ENCODE measurements at regions not wholly inside any gene's neighbourhood (a gene's known extent, or its start where the extent isn't known, plus 50 kb on each side); places are given as distances from the start of the nearest gene placed in this dataset.

DNA sequence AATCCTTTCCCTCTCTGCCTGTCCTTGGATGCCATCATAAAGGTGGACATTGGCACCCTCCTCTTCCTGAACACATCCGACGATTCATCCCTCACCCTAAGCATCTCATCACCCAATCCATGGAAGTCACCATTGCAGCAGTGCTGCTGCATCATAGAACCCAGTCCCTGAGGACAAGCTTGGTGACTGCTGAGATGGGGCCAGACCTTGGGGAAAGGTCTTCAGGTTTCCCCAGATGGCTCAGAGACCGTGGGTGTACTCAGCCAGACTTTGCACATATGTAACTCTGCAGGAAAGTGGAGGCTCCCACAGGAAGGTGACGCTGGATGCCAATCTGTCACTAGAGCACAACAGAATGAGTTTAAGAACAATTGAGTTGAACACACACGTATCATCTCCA is 202.2 kb downstream of the SOX11 start:
- H4K91ac ChIP-seq (replicated peaks; ENCODE audit: insufficient read length, low read length) = no peak overlapping the region
- no peak overlapping the region for H3K56ac ChIP-seq (replicated peaks; ENCODE audit: insufficient read length, low read depth, low read length)
- H2AFZ ChIP-seq (ENCODE audit: low read length) = no peak overlapping the region
- H3K4me2 ChIP-seq (ENCODE audit: insufficient read depth in 1 of 2, low read depth in 2 of 2, low read length in 2 of 2) = no peak overlapping the region
- H3K9ac ChIP-seq (replicated peaks in 1 of 4; ENCODE audit: extremely low read depth in 1 of 4, low read depth in 3 of 4, low read length in 3 of 4) = no peak overlapping the region
- no peak overlapping the region for H3K14ac ChIP-seq (ENCODE audit: insufficient read length)
- H3K9me3 ChIP-seq (ENCODE audit: insufficient read depth in 2 of 2, low read depth in 1 of 2, low read length in 1 of 2) = no peaks in the 10 kb centered on the region
- H2BK5ac ChIP-seq (ENCODE audit: low read depth, low read length) = no peak overlapping the region
- H2BK120ac ChIP-seq (replicated peaks; ENCODE audit: low read depth, low read length) = no peak overlapping the region
- no peaks in the 10 kb centered on the region for H3K79me1 ChIP-seq (ENCODE audit: low read depth, low read length)
- ChIA-PET CTCF (ENCODE audit: partially characterized antibody) (interaction anchor here (1.3 kb wide), 1 partner anchor 65 kb away, joined by 4 read pairs; no protein-coding TSS in a partner anchor), POLR2A (ENCODE audit: partially characterized antibody) (no interaction called here)
- H3K36me3 ChIP-seq (ENCODE audit: control insufficient read depth in 2 of 4, insufficient read depth in 4 of 4, low read length in 3 of 4) = no peaks in the 10 kb centered on the region
- H3K27me3 ChIP-seq (replicated peaks in 1 of 4; ENCODE audit: control insufficient read depth in 3 of 4, extremely low read depth in 1 of 4, insufficient read depth in 3 of 4, low read length in 3 of 4) = peaks cover 0 to 2% (median 0%) of the 10 kb centered on the region in 4 experiments; a peak in 1 of 7 replicates
- no peak overlapping the region for H3K4me3 ChIP-seq (ENCODE audit: extremely low read depth in 1 of 4, insufficient read depth in 2 of 4, low read depth in 3 of 4, low read length in 4 of 4)
- H2AK5ac ChIP-seq (ENCODE audit: low read depth, low read length) = no peak overlapping the region
- H4K5ac ChIP-seq (ENCODE audit: insufficient read length, low read depth, low read length) = no peak overlapping the region
- no peaks in the 10 kb centered on the region for H3K23me2 ChIP-seq (ENCODE audit: low read depth, low read length)
- H2BK20ac ChIP-seq (ENCODE audit: low read length) = no peak overlapping the region
- H2BK15ac ChIP-seq (ENCODE audit: low read length) = no peak overlapping the region
- DNase-seq (ENCODE audit: low read depth in 1 of 2, low spot score in 2 of 2) (no peak), FAIRE-seq (no peak)
- no peaks in the 10 kb centered on the region for H4K20me1 ChIP-seq (replicated peaks in 1 of 2; ENCODE audit: control insufficient read depth in 1 of 2, insufficient read depth in 2 of 2, low read length in 2 of 2)
- no peak overlapping the region for H3K27ac ChIP-seq (ENCODE audit: low read depth, low read length)
- no peak overlapping the region for H3K23ac ChIP-seq (ENCODE audit: insufficient read length)
- 77% methylated on average over 5 of the region's 5 CpGs; no CpG with 5 or more reads in 1 of the 2 experiments for WGBS, 2 experiments (ENCODE audit: extremely low coverage in 1 of 2, insufficient coverage in 1 of 2, insufficient read length in 1 of 2, insufficient replicate concordance in 2 of 2, low coverage in 1 of 2, low lambda C conversion rate in 2 of 2, missing lambda C conversion rate in 1 of 2)
- H3K4me1 ChIP-seq (replicated peaks in 1 of 4; ENCODE audit: control insufficient read depth in 3 of 4, insufficient read depth in 4 of 4, low read length in 3 of 4) = no peaks in the 10 kb centered on the region
- no peak overlapping the region; the same call in 1 of the 2 replicates for H4K8ac ChIP-seq (ENCODE audit: extremely low read depth, insufficient read depth, low read length)
- H2BK12ac ChIP-seq (ENCODE audit: low read depth, low read length) = no peak overlapping the region
- no peak overlapping the region for H3K4ac ChIP-seq (replicated peaks; ENCODE audit: insufficient read length, low read depth, low read length)
- TF ChIP-seq CEBPB (IDR thresholded peaks at IDR 0.05; ENCODE audit: low read depth, low read length) (no peak), BCL11A (IDR thresholded peaks at IDR 0.05; ENCODE audit: low read depth in 2 of 2, low read length in 2 of 2) (no peak), SRF (IDR thresholded peaks at IDR 0.05; ENCODE audit: low read depth, low read length) (no peak), TCF12 (IDR thresholded peaks at IDR 0.05; ENCODE audit: low read depth, low read length) (no peak), TBP (IDR thresholded peaks at IDR 0.05; ENCODE audit: low read depth, low read length) (no peak), NANOG (IDR thresholded peaks at IDR 0.05; ENCODE audit: insufficient read depth, low read depth, low read length, poor library complexity, severe bottlenecking) (no peak), SP2 (IDR thresholded peaks at IDR 0.05; ENCODE audit: low read length) (no peak), E2F6 (IDR thresholded peaks at IDR 0.05) (no peak)
- H3K18ac ChIP-seq (ENCODE audit: extremely low read depth, low read length) = no peak overlapping the region
- no peaks in the 10 kb centered on the region for H3K79me2 ChIP-seq (ENCODE audit: control insufficient read depth in 1 of 2, insufficient read depth in 2 of 2, low read length in 2 of 2)

Data from H1 (cell line).